ENCODE measurements at regions not wholly inside any gene's neighbourhood (a gene's known extent, or its start where the extent isn't known, plus 50 kb on each side); places are given as distances from the start of the nearest gene placed in this dataset.

DNA sequence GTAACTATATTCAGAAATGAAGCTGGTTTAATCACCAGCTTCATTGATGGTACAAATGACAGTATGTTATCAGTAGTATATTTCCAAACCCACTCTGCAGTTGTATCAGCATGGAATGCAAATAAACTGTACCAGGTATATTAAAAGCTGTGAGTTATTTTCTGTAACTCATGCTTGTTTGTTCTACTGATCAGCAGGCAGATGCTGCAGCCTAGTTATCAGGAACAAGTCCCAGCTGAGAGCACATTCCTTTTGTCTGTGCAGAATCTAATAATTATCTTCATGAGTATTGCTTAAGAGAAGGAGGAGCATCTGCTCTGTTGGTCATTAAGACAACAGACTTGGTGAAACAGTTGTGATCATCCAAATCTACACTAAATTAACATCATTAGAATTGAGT is 1331.1 kb downstream of the MRPL39 start:
- no peaks in the 10 kb centered on the region for H3K9me3 ChIP-seq (replicated peaks; ENCODE audit: insufficient read depth, low read length)
- no peaks in the 10 kb centered on the region for H3K36me3 ChIP-seq (replicated peaks; ENCODE audit: insufficient read depth, low read length)
- H4K20me1 ChIP-seq (ENCODE audit: insufficient read depth, low read length): no peaks in the 10 kb centered on the region
- H2AFZ ChIP-seq (ENCODE audit: low read length): no peak overlapping the region
- H3F3A ChIP-seq (ENCODE audit: insufficient read depth, low read length): no peaks in the 10 kb centered on the region
- TF ChIP-seq, protein P1, sequence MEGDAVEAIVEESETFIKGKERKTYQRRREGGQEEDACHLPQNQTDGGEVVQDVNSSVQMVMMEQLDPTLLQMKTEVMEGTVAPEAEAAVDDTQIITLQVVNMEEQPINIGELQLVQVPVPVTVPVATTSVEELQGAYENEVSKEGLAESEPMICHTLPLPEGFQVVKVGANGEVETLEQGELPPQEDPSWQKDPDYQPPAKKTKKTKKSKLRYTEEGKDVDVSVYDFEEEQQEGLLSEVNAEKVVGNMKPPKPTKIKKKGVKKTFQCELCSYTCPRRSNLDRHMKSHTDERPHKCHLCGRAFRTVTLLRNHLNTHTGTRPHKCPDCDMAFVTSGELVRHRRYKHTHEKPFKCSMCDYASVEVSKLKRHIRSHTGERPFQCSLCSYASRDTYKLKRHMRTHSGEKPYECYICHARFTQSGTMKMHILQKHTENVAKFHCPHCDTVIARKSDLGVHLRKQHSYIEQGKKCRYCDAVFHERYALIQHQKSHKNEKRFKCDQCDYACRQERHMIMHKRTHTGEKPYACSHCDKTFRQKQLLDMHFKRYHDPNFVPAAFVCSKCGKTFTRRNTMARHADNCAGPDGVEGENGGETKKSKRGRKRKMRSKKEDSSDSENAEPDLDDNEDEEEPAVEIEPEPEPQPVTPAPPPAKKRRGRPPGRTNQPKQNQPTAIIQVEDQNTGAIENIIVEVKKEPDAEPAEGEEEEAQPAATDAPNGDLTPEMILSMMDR (IDR thresholded peaks at IDR 0.05; ENCODE audit: low read length): no peak
- TF ChIP-seq EZH2phosphoT487 (IDR thresholded peaks at IDR 0.05; ENCODE audit: low read length) (no peak), EZH2 (optimal IDR thresholded peaks at IDR 0.05; ENCODE audit: low read depth, low read length) (no peak)
- H3K27ac ChIP-seq (ENCODE audit: low read length): no peak overlapping the region
- no peaks in the 10 kb centered on the region for H3K9me2 ChIP-seq (replicated peaks; ENCODE audit: insufficient read depth, low read length)
- no peak overlapping the region for H3K4me2 ChIP-seq (ENCODE audit: low read depth, low read length)
- H3K79me2 ChIP-seq (ENCODE audit: low read length): no peaks in the 10 kb centered on the region
- no peak overlapping the region for H3K9ac ChIP-seq (ENCODE audit: low read length)
- DNase-seq: no peak
- no peak overlapping the region for H3K4me3 ChIP-seq (ENCODE audit: low read length)
- no peaks in the 10 kb centered on the region for H3K27me3 ChIP-seq (replicated peaks; ENCODE audit: insufficient read depth, low read length)
- H3K4me1 ChIP-seq (ENCODE audit: low read length): no peaks in the 10 kb centered on the region

DNA sequence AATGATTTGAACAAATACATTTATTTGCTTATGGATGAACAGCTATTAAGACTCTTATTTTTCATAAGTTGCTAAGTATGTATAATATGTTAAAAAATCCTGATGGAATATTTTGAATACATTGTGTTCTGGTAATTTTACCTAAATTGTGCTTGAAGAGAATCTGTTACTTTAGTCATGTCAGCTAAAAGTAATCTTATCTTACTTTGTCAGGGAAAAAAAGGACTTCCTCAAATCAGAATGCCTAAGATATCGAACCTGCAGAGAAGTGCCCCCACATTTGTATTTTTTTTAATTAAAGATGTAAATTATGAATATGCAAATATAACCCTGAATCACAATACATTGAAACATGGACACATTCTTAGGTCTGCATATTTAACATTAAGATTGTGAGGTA is 1331.7 kb downstream of the MRPL39 start:
- H3K4me2 ChIP-seq (ENCODE audit: low read depth, low read length): no peak overlapping the region
- H3K9ac ChIP-seq (ENCODE audit: low read length): no peak overlapping the region

DNA sequence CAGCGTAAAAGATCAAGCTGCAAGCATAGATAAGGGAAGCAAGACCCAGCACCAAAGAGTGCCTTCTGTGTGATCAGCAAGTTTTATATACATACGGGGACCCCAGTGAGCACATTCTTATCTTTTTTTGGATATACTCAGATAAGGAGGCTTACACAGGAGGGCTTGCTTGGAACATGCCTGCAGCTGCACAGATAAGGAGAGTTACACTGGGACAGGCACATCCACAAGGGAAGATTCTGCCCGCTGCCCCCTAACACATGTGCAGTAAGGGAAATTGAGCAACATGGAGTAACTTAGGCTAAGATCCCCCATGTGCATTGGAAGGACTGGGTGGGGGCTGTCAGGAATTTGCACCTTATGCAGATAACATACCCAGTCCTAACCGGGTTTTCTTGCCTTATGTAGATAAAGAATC is 1334.8 kb downstream of the MRPL39 start:
- H3K9me3 ChIP-seq (replicated peaks; ENCODE audit: insufficient read depth, low read length): no peaks in the 10 kb centered on the region

More for the DNA sequence above, 1331.7 kb downstream of the MRPL39 start:
- H3K9me2 ChIP-seq (replicated peaks; ENCODE audit: insufficient read depth, low read length): no peaks in the 10 kb centered on the region
- no peak for TF ChIP-seq EZH2 (optimal IDR thresholded peaks at IDR 0.05; ENCODE audit: low read depth, low read length)
- TF ChIP-seq, protein P1 (IDR thresholded peaks at IDR 0.05; ENCODE audit: low read length): no peak
- TF ChIP-seq EZH2phosphoT487 (IDR thresholded peaks at IDR 0.05; ENCODE audit: low read length): no peak
- no peaks in the 10 kb centered on the region for H3K9me3 ChIP-seq (replicated peaks; ENCODE audit: insufficient read depth, low read length)
- no peak overlapping the region for H2AFZ ChIP-seq (ENCODE audit: low read length)
- no peaks in the 10 kb centered on the region for H3K27me3 ChIP-seq (replicated peaks; ENCODE audit: insufficient read depth, low read length)
- no peaks in the 10 kb centered on the region for H4K20me1 ChIP-seq (ENCODE audit: insufficient read depth, low read length)
- no peaks in the 10 kb centered on the region for H3K79me2 ChIP-seq (ENCODE audit: low read length)
- no peak for DNase-seq
- no peaks in the 10 kb centered on the region for H3K36me3 ChIP-seq (replicated peaks; ENCODE audit: insufficient read depth, low read length)
- no peak overlapping the region for H3K4me3 ChIP-seq (ENCODE audit: low read length)
- no peaks in the 10 kb centered on the region for H3K4me1 ChIP-seq (ENCODE audit: low read length)
- no peak overlapping the region for H3K27ac ChIP-seq (ENCODE audit: low read length)
- H3F3A ChIP-seq (ENCODE audit: insufficient read depth, low read length): no peaks in the 10 kb centered on the region

More for the DNA sequence above, 1334.8 kb downstream of the MRPL39 start:
- Histone ChIP-seq H3K27me3 (replicated peaks; ENCODE audit: insufficient read depth, low read length) (no peaks in the 10 kb centered on the region), H2AFZ (ENCODE audit: low read length) (no peak overlapping the region), H3F3A (ENCODE audit: insufficient read depth, low read length) (no peaks in the 10 kb centered on the region), H3K4me3 (ENCODE audit: low read length) (no peak overlapping the region), H4K20me1 (ENCODE audit: insufficient read depth, low read length) (no peaks in the 10 kb centered on the region), H3K4me2 (ENCODE audit: low read depth, low read length) (no peak overlapping the region), H3K9ac (ENCODE audit: low read length) (no peak overlapping the region), H3K79me2 (ENCODE audit: low read length) (no peaks in the 10 kb centered on the region), H3K9me2 (replicated peaks; ENCODE audit: insufficient read depth, low read length) (no peaks in the 10 kb centered on the region), H3K36me3 (replicated peaks; ENCODE audit: insufficient read depth, low read length) (no peaks in the 10 kb centered on the region), H3K27ac (ENCODE audit: low read length) (no peak overlapping the region), H3K4me1 (ENCODE audit: low read length) (no peaks in the 10 kb centered on the region)
- TF ChIP-seq EZH2 (optimal IDR thresholded peaks at IDR 0.05; ENCODE audit: low read depth, low read length) (no peak), EZH2phosphoT487 (IDR thresholded peaks at IDR 0.05; ENCODE audit: low read length) (no peak)
- TF ChIP-seq, protein P1 (IDR thresholded peaks at IDR 0.05; ENCODE audit: low read length): no peak
- DNase-seq: no peak
